GM18520 (cell line): ENCODE measurements at regions not wholly inside any gene's neighbourhood (a gene's known extent, or its start where the extent isn't known, plus 50 kb on each side); places are given as distances from the start of the nearest gene placed in this dataset.

Source experiments
- ATAC-seq: cut with Tn5 transposase; IDR thresholded peaks from one replicate; pipeline ENCODE4 v1.9.1; 2021; ENCODE audit not compliant: unreplicated experiment

- ATAC-seq, result no peak
Observed at GRCh38 chr20:21002486-21002885, 103.7 kb downstream of the LINC00237 start.

DNA sequence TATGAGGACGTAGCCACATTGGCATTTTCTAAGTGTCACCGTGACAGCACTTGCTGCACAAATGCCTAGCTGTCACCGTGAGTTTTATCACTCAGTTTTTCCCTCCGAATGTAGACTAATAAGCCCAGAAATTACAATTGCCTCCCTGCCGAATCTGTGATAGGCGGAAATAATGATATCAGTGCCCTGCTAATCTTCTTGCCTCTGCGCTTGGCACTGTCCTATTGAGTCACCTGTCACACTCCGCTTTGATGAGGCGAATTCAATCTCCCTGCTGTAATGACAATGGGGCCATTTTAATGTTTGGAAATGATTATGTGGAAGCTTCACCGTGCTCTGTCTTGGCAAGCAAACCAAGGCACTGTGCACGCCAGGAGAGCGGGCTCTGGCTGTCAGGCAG is 112.8 kb downstream of the LINC00237 start:
- ATAC-seq, result no peak

GRCh38 chr20:20992686-20993360 is 113.3 kb downstream of the LINC00237 start:
- no peak for ATAC-seq

GRCh38 chr20:20992277-20992676 is 113.9 kb downstream of the LINC00237 start:
- no peak for ATAC-seq

DNA sequence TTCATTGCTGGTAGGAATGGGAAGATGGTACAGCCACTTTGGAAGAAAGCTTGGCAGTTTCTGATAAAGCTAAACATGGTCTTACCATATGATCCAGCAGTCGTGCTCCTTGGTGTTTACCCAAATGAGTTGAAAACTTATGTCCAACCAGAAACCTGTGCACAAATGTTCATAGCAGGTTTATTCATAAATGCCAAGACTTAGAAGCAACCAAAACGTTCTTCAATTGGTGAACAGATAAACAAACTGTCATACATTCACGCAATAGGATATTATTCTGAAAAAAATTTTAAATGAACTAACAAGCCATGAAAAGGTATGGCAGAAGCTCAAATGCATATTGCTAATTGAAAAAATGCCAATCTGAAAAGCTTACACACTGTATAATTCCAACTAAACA is 117.1 kb downstream of the LINC00237 start:
- ATAC-seq, result no peak

GRCh38 chr20:20979934-20980333 is 126.2 kb downstream of the LINC00237 start:
- ATAC-seq, result no peak

- no peak for ATAC-seq
Observed at GRCh38 chr20:20977786-20978185, 128.4 kb downstream of the LINC00237 start.

DNA sequence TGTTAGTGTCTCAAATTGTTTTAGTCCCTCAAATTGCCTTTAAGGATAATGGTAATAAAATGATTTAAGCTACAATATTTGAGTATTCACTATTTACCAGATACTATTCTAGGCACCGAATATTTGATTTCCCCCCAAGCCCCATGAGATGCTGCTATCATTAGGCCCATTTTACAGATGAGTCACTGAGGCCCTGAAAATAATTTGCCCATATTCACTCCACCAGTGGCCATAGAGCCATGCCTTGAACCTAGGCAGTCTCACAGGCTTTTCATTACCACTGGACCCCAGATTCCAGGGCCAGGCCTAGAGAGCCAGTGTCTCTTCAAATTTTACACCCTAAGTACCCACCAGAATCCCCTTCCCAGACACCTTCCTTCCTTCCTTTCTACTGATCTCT is 133.7 kb downstream of the LINC00237 start:
- no peak for ATAC-seq

DNA sequence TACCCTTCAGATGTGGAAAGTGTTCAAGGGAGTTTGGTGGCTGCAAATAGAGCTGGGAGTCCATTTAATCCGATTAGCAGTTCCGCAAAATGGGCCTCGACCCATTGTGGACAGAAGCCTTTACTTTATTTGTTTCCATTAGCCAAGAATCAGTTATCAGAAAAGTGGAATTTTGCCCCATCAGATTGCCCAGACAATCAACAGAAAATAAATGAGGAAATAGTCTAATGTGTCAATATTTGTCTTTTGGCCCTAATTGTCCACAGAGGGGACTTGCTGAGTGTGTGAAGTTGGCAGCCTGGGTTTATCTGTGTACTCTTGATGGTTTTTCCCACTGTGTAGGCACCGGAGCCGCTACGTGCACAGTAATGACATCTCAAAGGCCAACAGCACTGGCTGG is 134.3 kb downstream of the LINC00237 start:
- ATAC-seq, result no peak

DNA sequence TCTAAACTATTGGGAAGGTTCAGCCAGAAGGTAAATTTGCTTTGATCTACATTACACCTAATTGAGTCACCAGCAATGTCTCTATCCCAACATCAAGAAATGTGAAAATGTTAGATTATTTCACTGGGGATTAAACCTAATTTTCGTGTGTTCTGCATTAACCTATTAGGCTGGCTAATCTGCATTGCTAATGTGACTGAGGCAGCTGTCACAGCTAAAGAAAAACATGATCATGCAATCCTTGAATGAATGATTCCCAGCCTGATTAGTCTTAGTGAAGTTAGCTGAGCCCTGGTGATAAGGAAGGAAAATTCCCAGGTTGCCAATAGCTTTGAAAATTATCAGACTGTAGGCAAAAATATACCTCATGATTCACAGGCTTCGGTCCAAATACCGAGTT is 135.3 kb downstream of the LINC00237 start:
- no peak for ATAC-seq

- no peak for ATAC-seq
Observed at GRCh38 chr20:20969701-20970280, 136.4 kb downstream of the LINC00237 start.

DNA sequence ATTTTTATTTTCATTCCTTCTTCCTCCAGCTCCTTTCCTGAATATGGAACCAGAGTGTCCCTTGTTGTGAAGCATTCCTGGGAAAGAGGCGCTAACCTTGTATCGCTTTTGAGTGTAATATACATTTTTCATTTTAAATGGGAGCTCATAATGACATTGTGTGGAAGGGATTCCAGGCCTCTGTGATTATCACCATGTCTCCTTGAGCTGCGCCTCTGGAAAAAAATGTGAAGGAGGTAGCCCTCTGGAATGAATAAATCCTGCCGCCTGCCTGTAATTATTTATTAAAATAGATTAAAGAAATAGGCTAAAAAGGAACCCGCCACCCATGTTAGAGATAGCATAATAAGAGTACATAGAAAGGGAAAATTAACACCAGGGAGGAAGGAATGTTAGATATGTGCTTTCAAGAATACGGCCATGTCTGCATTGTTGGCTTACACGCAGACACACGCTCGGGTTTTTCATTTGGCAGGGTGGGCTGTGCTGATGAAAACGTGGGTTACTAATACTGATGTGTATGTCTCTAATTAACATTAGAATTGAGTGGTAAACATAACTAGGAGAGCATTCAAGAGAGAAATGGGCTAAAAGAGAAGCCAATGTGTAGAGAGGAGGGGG is 138.5 kb downstream of the LINC00237 start:
- no peak for ATAC-seq

GRCh38 chr20:20966171-20966570 is 140.0 kb downstream of the LINC00237 start:
- ATAC-seq, result no peak

GRCh38 chr20:20959031-20959755 is 147.0 kb downstream of the LINC00237 start:
- ATAC-seq, result no peak

GRCh38 chr20:20956513-20956931 is 149.6 kb downstream of the LINC00237 start:
- no peak for ATAC-seq

DNA sequence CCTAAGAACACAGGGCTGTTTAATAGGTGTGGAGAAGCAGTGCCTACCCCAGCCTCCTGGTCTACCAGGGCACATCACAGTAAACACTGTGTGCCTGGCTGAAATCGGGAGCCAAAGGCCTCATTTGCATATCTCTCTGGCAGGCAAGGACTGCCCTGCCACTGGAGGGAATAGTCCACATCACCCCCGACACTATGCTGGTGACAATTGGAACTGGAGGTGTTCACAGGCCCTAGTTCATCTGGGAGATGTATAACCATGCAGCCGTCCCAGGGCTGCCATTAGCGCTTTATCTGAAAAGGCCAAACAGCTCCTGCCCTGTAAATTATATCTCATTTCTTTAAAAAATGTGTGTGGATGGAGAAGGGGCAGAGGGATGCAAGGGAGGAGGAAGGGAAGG is 150.3 kb downstream of the LINC00237 start:
- ATAC-seq, result no peak

- ATAC-seq, result no peak
Observed at GRCh38 chr20:20953738-20954618, 152.2 kb downstream of the LINC00237 start.

GRCh38 chr20:20950620-20951019 is 155.5 kb downstream of the LINC00237 start:
- ATAC-seq, result no peak

DNA sequence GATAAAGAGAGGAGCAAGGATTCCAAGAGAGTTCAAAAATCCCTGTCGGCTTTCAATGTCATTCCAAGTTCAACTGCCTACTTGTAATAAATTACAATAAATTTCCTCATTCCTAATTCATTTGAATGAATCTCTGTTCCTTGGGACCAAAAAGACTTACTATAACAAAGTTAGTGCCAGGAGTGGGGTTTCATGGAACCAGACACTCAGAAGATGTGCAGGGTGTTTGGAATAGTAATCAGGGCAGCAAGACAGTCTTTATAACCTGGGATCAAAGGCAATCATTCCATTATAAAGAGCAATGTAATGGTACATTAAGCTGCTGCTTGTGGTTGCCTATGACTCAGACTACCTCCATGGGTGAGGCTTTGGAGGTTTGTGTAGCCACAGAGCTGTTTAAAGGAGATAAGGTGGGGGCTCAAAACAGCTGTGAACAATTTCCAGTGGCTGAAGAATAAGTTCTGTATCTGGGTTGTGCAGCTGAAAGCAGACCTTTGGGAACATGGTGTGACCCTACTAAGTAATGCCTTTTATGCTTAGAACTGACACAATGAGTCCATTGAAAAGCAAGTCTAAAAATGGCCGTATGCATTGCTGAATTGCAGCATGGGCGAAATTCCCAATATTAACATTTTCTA is 159.9 kb downstream of the LINC00237 start:
- no peak for ATAC-seq

- ATAC-seq, result no peak
Observed at GRCh38 chr20:20941468-20941889, 164.7 kb downstream of the LINC00237 start.
